ENCODE measurements at regions not wholly inside any gene's neighbourhood (a gene's known extent, or its start where the extent isn't known, plus 50 kb on each side); places are given as distances from the start of the nearest gene placed in this dataset.
A peak's percentile ranks its signal among the peaks of the same experiment; 100 is the strongest.

- H3K27ac ChIP-seq (ENCODE audit: low read depth, low read length) = no peak overlapping the region
- 85 to 90% (median 88%) methylated on average over 19 of the region's 19 CpGs for WGBS, 3 donors
Observed at GRCh38 chr9:129467739-129468666, 152.9 kb downstream of the C9orf50 start.

DNA sequence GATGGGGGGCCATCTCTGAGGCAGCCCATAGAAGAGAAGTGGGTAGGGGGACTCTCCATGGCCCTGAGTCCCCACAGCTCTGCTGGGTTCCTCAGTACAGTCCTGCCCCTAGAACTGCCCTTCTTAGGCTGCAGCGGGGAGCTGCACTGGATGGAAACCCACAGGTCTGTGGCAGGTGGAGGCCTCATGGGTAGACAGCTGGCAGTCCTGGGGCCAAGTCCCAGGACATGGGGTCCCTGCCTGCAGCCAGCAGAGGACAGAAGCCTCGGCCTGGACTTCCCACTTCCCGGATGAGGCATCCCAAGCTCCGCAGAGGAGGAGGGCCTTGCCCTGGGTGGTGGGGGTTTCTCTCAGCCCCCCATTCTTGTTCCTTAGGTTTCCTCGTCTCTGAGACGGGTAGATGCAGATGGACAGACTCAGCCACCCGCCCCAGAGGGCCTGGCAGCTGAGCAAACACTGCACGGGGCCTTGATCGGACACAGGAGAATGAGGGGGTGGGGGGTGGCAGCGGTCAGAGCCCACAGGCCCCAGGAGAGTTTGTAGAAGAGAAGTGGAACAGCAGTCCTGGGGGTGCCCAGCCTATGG, 153.8 kb downstream of the C9orf50 start:
- no peak overlapping the region for H3K27ac ChIP-seq (ENCODE audit: low read depth, low read length)
- 47 to 90% (median 82%) methylated on average over 10 of the region's 10 CpGs for WGBS, 3 donors

- H3K27ac ChIP-seq (ENCODE audit: low read depth, low read length) = no peak overlapping the region
- WGBS, 3 donors = 75 to 84% (median 80%) methylated on average over 14 of the region's 14 CpGs
Observed at GRCh38 chr9:129465834-129466535, 154.9 kb downstream of the C9orf50 start.

- 52 to 77% (median 55%) methylated on average over 22 of the region's 22 CpGs for WGBS, 3 donors
- no peak overlapping the region for H3K27ac ChIP-seq (ENCODE audit: low read depth, low read length)
Observed at GRCh38 chr9:129464972-129465833, 155.7 kb downstream of the C9orf50 start.

DNA sequence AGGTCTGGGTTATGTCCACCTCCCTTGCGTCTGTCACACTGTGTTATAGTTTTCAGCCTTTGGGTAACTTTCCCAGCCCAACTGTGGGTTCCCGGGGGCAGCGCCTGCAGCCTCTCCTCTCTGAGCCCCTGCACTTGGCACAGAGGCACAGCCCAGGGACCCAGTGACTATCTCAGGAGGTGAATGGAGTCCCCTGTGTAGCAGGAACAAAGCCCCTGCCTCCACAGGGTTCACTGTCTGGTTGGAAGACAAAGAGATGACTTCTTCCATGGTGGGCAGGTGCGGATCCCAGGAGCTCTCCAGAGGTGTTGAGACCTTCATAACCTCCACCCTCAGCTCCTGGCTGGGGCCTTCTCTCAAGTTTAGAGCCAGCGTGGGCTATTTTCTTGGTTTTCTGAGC, 156.9 kb downstream of the C9orf50 start:
- 93 to 95% (median 94%) methylated on average over 5 of the region's 5 CpGs for WGBS, 3 donors
- no peak overlapping the region for H3K27ac ChIP-seq (ENCODE audit: low read depth, low read length)

DNA sequence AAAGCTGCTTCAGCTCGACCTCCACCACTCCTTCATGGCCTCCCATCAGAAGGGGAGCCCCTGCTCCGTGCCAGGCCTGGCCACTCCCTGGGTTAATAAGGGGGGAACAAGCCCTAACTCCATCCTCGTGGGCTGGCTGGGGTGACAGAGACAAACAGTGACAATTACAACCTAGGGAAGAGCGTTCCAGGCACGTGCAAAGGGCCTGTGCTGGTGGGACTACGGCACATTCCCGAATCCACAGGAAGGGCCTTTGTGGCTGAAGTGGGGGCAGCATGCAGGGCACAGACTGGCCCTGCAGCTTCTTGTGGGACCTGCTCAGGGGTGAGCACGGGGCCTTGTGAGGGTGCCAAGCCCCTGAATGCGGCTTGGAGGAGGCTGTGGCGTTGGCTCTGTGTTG, 157.4 kb downstream of the C9orf50 start:
- H3K27ac ChIP-seq (ENCODE audit: low read depth, low read length) = no peak overlapping the region
- WGBS, 3 donors = 91 to 95% (median 91%) methylated on average over 9 to 10 of the region's 10 CpGs

- no peak overlapping the region for H3K27ac ChIP-seq (ENCODE audit: low read depth, low read length)
- 90 to 94% (median 93%) methylated on average over 15 of the region's 15 CpGs for WGBS, 3 donors
Observed at GRCh38 chr9:129462360-129462759, 158.5 kb downstream of the C9orf50 start.

- WGBS, 3 donors = 1 to 4% (median 1%) methylated on average over 48 to 49 of the region's 51 CpGs
- H3K27ac ChIP-seq (ENCODE audit: low read depth, low read length) = peak overlapping the region; percentile 97
Observed at GRCh38 chr9:129460323-129461261, 160.3 kb downstream of the C9orf50 start.

DNA sequence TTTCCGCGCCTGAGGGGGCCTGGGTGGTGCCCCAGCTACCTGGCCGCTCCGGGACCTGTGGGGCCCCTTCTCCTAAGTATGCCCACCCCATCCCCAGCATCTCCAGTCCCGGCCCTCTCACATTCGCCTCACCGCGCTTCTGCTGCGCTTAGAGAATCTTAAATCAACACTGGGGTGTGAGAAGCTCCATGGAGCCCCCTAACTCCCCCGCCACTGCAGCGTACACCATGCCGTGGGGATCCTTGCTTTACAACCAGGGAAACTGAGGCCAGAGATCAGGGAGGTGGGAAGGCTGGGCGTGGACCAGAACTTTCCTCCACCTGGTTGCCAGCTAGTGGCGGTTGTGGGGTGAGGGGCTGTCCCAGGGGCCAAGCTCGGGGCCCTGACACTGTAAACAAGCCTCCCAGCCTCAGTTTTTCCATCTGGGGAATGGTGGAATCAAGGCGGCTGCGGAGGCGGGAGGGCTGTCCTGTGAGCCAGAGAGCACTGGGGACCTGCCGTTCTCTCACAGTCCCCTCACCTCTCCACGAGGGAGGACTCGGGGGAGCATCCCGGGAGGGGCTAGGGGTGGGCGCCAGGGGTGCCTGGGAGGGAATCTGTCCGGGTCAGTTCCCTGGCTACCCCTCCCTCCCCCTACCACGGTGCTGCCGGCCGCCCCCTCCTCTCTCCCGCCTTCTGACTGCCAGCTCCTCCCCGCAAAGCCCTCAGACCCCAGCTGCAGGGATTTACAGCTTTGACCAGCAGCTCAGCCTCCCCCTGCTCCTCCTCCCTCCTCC, 161.2 kb downstream of the C9orf50 start:
- WGBS, 3 donors = 19 to 28% (median 21%) methylated on average over 24 to 29 of the region's 29 CpGs
- H3K27ac ChIP-seq (ENCODE audit: low read depth, low read length) = no peak overlapping the region

GRCh38 chr9:129458663-129459546, 162.0 kb downstream of the C9orf50 start:
- 26 to 39% (median 27%) methylated on average over 15 to 29 of the region's 29 CpGs for WGBS, 3 donors
- H3K27ac ChIP-seq (ENCODE audit: low read depth, low read length) = no peak overlapping the region

GRCh38 chr9:129458155-129458661, 162.7 kb downstream of the C9orf50 start:
- H3K27ac ChIP-seq (ENCODE audit: low read depth, low read length) = no peak overlapping the region
- 28 to 70% (median 34%) methylated on average over 14 of the region's 14 CpGs for WGBS, 3 donors

DNA sequence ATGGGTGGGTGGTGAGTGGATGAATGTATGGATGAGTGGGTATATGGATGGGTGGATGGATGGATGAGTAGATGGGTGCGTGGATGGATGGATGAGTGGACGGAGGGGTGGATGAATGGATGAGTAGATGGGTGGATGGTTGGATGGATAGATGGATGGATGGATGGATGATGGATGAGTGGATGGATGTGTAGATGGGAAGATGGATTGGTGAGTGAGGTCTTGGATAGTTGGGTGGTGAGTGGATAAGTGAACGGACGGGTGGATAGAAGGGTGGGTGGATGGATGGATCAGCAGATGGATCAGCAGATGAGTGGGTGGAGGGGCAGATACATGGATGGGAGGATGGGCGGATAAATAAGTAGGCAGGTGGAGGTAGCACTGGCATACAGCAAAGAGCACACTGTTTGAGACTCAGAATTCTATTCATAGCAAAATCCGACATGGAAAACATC, 163.5 kb downstream of the C9orf50 start:
- H3K27ac ChIP-seq (ENCODE audit: low read depth, low read length) = no peak overlapping the region
- WGBS, 3 donors = 97 to 99% (median 98%) methylated on average over 6 of the region's 6 CpGs

DNA sequence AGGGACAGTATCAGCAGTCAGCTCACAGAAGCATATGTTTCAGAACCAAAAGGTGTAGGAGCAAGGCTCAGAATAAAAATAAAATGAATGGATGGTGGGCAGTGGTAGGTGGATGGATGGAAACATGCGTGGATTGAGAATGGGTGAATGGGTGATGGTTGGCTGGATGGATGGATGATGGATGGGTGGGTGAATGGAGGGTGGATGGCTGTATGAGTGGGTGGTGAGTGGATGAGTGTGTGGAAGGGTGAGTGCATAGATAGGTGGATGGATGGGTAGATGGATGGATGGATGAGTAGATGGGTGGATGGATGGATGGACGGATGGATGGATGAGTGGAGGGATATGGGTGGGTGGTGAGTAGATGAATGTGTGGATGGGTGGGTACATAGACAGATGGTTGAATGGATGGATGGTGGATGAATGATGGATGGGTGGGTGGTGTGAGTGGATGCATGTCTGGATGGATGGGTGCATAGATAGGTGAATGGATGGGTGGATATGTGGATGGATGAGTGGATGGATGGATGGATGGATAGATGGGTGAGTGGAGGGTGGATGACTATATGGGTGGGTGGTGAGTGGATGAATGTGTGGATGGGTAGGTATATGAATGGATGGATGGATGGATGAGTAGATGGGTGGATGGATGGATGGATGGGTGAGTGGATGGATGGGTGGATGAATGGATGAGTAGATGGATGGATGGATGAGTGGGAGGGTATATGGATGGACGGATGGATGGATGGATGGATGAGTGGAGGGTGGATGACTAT, 164.2 kb downstream of the C9orf50 start:
- 93 to 97% (median 94%) methylated on average over 3 of the region's 3 CpGs for WGBS, 3 donors
- H3K27ac ChIP-seq (ENCODE audit: low read depth, low read length) = no peak overlapping the region

GRCh38 chr9:129455151-129455995, 165.5 kb downstream of the C9orf50 start:
- WGBS, 3 donors = 63 to 76% (median 66%) methylated on average over 20 of the region's 20 CpGs
- no peak overlapping the region for H3K27ac ChIP-seq (ENCODE audit: low read depth, low read length)

Measured in adipose tissue (tissue), 3 donors.